Epithelial cell of prostate (primary cell): ENCODE measurements at regions not wholly inside any gene's neighbourhood (a gene's known extent, or its start where the extent isn't known, plus 50 kb on each side); places are given as distances from the start of the nearest gene placed in this dataset.
"Not testable (repeated sequence)": the region's sequence is repeated elsewhere in the genome, so short reads cannot be mapped to it uniquely, and the experiment has no call there.

Experiments used
- DNase-seq: peaks from one replicate; pipeline ENCODE4 v3.0.0-alpha.2; 2011; ENCODE audit warnings: low read depth, low spot score
- H3K27ac ChIP-seq: fragments of 450-650 bp; 2 replicates; pipeline ENCODE4 v1.5.1; 2017; ENCODE audit warnings: mild to moderate bottlenecking

DNA sequence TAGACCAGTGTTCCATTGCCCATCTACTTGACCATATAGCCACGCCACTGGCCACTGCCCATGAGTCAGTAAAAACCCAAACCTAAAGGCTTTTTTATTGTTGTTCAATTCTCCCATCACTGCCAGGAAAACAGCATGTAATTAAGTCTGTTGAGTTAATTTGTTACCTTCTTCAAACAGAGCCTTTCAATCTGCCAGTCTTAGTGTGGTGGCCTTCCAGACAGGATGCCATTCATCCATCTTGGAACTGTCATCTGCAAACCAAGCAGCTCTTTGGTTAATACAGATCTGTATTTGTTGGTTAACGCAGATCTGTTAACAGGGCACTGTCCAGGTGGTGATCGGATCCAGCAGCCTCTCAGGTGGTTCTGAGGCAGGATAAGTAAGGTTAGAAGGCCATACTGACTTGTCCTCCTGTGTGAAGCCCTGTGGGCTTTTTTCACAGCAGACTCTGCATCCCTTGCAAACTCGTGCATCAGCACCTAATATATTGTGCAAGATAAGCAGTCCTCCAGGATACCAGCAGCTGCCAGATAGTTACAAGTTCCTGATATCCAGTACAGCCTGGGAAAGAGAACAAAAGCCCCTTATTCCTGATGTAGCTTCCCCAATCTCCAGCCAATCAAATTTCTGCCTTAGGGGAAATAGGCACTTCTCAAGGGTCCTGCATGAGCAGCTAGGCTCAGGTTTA is 59.1 kb upstream of the DHRS4 start:
- no peak overlapping the region for H3K27ac ChIP-seq
- no peak for DNase-seq

DNA sequence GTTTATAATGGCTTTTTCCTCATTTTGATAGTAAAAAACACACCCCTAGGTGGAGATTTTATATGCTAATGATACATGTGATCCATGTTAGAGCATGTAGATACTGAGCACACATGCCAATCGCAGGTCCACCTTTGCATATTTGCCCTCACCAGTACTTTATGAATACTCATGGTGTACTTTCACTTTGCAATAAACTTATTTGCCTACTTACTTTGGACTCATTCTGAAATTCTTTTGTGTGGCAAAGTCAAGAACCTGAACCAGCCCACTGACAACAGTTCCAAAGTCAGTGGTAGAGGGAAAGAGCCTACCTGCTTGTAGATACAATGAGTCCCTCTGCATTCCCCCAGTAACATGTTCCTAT is 58.5 kb upstream of the DHRS4 start:
- no peak overlapping the region for H3K27ac ChIP-seq
- DNase-seq: no peak

DNA sequence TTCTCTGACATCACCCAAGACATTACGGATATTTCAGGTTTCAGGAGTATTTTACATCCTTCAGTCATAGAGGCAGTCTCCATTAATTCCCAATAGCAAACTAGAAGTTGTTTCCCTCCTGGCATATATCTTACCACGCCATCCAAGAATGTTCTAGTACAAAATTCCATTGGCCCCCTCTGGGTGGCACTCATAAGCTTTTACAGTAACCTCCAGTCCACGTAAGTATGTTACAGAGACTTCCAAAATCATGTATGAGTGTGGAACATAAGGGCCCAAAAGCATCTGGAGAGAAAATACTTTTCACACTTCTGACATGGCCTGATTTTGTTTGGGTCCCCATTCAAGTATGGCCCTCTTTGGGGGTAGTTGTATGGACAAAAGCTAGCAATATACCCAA is 58.1 kb upstream of the DHRS4 start:
- no peak overlapping the region for H3K27ac ChIP-seq
- no peak for DNase-seq

DNA sequence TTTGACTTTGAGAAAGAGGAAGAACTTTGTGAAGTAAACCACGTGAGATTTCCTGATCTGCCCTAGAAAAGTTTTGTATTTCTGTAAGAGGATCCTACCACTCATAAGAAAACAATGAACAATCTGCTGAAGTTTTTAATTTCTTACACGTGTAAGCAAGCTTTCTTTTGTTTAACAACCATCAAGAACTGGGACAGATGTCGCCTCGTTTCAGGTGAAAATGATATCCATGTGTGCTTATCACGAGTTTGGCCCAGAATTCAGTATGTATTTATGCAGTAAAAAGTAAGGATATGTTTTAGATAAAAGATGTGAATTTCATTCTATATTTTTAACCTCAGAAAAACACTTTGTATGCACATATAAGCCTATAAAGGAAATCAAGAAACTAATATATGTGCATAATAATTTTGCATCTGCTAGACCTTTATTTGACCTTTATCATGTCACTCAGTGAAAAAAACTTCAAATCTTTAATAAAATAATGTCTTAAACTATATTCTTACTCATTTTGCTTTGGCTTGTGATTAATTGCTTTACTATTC is 56.9 kb upstream of the DHRS4 start:
- DNase-seq: no peak
- no peak overlapping the region for H3K27ac ChIP-seq

DNA sequence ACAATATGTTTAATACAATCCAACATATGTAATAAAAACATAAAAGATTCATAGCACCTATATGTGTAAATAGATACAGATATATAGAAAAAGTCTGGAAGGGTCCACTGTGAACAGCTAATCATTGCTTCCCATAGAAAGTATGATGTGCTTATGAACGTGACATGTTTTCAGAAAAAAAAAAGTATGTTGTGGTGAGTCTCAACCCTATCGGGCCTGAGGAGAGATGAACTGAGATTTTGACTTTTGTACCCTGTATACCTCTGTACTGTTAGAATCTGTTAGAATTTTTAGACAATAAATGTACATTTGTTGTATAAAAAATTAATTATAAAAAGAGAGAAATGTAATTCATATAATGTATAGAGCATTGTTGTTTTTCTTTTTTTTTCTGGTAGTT is 56.3 kb upstream of the DHRS4 start:
- H3K27ac ChIP-seq, DNase-seq: not testable (repeated sequence)

DNA sequence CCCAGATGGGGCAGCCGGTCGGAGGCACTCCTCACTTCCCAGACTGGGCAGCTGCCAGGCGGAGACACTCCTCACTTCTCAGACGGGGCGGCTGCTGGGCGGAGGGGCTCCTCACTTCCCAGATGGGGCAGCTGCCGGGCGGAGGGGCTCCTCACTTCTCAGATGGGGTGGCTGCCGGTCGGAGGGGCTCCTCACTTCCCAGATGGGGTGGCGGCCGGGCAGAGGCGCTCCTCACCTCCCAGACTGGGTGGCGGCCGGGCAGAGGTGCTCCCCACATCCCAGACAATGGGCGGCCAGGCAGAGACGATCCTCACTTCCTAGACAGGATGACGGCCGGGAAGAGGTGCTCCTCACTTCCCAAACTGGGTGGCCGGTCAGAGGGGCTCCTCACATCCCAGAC is 55.2 kb upstream of the DHRS4 start:
- DNase-seq, H3K27ac ChIP-seq: not testable (repeated sequence)

DNA sequence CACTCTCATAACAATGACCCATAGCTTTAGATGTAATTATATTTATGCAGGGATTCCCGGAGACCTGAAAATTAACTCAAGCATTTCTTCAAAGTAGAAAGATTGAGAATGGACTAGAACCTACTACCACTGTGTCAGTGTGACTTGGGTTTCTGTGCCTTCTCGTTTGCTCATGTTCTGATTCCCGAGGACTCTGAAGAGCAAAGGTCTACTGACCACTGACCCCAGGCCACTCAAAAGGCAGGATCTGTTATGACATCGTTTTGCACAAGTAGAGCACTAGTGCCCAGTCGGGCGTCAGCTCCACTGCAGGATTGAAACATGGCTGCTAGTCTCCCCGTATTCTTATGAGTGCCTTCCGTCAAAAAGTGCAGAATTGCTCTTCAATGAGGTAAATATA is 53.8 kb upstream of the DHRS4 start:
- H3K27ac ChIP-seq: no peak overlapping the region
- no peak for DNase-seq

DNA sequence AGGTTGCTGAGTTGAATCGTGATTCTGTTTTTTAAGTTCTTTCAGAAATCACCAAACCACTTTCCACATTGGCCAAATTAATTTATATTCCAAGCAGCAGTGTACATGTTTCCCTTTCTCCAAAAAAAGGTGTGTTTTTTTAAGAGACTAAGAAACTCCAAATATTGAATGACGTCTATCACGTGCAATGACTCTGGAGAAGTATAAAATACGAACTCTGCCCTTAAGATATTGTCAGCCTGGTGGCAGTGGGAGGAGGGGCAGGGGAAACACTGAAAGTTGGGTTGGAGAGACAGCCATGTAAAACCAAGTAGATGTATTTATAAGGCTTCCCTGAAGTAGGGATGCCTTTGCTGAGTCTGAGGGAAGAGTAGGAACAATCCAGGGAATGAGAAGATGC is 50.1 kb upstream of the DHRS4 start:
- no peak for DNase-seq

More for the DNA sequence above, 50.1 kb upstream of the DHRS4 start:
- no peak overlapping the region for H3K27ac ChIP-seq
